Tibial nerve (tissue), 4 donors: ENCODE measurements at regions not wholly inside any gene's neighbourhood (a gene's known extent, or its start where the extent isn't known, plus 50 kb on each side); places are given as distances from the start of the nearest gene placed in this dataset.

ENCODE experiments used
- EP300 ChIP-seq, 2 donors: sonication (generic); formaldehyde crosslinking; IDR thresholded peaks; one replicate each; pipeline ENCODE4 v1.6.1; 2017; ENCODE audit warnings: antibody characterized with exemption in 2 of 2, mild to moderate bottlenecking in 1 of 2
- POLR2A ChIP-seq, 2 donors: fragments of 450-650 bp; IDR thresholded peaks; one replicate each; pipeline ENCODE4 v1.6.1; 2017; ENCODE audit warnings: antibody characterized with exemption in 2 of 2, mild to moderate bottlenecking in 2 of 2, moderate library complexity in 2 of 2
- TF ChIP-seq, protein P1 (sequence below), 5 experiments: fragments of 200-600 bp in 3 of 5; fragments of 450-650 bp in 2 of 5; sonication (generic) in 3 of 5; IDR thresholded peaks; one replicate each; pipeline ENCODE4 v1.5.1; 2016 to 2019; ENCODE audit warnings: antibody characterized with exemption in 5 of 5, mild to moderate bottlenecking in 3 of 5, moderate library complexity in 2 of 5

DNA sequence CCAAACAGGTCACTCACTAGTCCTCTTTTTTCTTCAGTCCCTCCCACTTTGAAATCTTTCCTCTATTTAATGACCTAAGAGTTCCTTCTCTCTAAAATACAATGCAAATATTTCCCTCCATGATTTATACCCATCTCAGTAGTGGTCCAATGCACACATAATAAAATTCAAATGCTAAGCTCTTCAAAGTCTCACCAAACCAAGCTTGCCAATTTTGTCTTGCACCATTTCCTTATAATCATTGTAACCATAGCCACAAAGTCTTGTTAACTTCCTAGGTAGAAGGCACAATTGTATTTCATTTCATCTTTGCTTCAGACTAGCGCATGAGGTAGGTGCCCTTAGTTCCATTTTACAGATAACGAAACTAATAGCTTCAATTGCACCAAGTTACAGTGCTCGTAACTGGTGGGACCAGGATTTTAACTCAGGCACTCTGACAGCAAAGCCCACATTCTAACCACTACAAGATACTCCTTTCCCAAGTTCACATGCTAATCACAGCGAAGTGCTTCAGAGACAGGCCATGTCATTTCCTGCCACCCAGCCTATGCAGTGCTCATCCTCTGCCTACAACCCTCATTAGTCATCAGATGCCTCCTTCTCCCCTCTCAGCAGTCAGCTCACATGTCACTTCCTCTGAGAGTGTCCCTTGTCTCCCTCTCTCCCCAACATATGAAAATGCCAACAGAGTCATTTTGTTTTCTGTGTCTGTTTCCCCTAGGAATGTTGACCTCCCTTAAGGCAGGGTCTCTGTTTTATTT is 66.9 kb upstream of the PPARGC1A start:
- TF ChIP-seq, protein P1, sequence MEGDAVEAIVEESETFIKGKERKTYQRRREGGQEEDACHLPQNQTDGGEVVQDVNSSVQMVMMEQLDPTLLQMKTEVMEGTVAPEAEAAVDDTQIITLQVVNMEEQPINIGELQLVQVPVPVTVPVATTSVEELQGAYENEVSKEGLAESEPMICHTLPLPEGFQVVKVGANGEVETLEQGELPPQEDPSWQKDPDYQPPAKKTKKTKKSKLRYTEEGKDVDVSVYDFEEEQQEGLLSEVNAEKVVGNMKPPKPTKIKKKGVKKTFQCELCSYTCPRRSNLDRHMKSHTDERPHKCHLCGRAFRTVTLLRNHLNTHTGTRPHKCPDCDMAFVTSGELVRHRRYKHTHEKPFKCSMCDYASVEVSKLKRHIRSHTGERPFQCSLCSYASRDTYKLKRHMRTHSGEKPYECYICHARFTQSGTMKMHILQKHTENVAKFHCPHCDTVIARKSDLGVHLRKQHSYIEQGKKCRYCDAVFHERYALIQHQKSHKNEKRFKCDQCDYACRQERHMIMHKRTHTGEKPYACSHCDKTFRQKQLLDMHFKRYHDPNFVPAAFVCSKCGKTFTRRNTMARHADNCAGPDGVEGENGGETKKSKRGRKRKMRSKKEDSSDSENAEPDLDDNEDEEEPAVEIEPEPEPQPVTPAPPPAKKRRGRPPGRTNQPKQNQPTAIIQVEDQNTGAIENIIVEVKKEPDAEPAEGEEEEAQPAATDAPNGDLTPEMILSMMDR (IDR thresholded peaks at IDR 0.05) = no peak
- TF ChIP-seq EP300 (IDR thresholded peaks at IDR 0.05) = no peak
- no peak for TF ChIP-seq POLR2A (IDR thresholded peaks at IDR 0.05)
